ENCODE measurements at regions not wholly inside any gene's neighbourhood (a gene's known extent, or its start where the extent isn't known, plus 50 kb on each side); places are given as distances from the start of the nearest gene placed in this dataset.

DNA sequence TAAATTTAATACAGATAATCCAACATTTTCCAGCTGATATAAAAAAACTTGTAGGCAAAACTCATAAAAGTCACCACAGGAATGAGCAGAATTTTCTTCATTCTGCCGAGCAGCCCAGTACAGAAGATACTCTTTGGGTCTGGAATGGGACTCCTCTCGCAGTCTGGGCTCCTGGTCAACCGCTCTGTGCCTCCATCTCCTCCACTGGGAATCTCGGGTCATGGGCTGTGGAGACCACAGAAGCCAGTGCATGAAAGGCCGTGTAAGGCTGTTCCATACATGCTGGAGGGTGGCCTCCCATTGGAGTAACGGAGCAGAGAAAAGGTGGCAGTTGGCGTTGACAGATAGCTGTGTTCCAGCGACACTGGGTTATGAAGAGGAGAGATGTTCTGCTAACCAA lies 616.4 kb upstream of the MGMT start:
- TF ChIP-seq POLR2A (IDR thresholded peaks at IDR 0.05; ENCODE audit: low read depth, low read length) (no peak), POLR2AphosphoS5 (IDR thresholded peaks at IDR 0.05; ENCODE audit: low read depth, low read length) (no peak), TAF1 (IDR thresholded peaks at IDR 0.05; ENCODE audit: low read depth, low read length) (no peak), SPI1 (IDR thresholded peaks at IDR 0.05; ENCODE audit: low read depth, low read length) (no peak)

Data from GM12891 (cell line).